A673 (cell line): ENCODE measurements at regions not wholly inside any gene's neighbourhood (a gene's known extent, or its start where the extent isn't known, plus 50 kb on each side); places are given as distances from the start of the nearest gene placed in this dataset.

Experiments
- CTCF ChIP-seq: fragments of 300-800, 200-600 bp; sonication (generic); conservative IDR thresholded peaks from 2 replicates; pipeline ENCODE4 v1.5.1; 2017; ENCODE audit warnings: low read depth, mild to moderate bottlenecking, antibody characterized with exemption, low read length, moderate library complexity, mixed read lengths
- EZH2 ChIP-seq: fragments of 200-600 bp; sonication (generic); IDR thresholded peaks from 2 replicates; pipeline ENCODE4 v1.6.1; 2017; ENCODE audit warnings: borderline replicate concordance, low read depth, mild to moderate bottlenecking, mixed read lengths, antibody characterized with exemption, low read length; ENCODE audit not compliant: poor library complexity, severe bottlenecking

- no peak for TF ChIP-seq CTCF
- TF ChIP-seq EZH2, result no peak
These were observed 116.1 kb downstream of the SLC4A3 start for GRCh38 chr2:219743548-219743947.
